Suprapubic skin (tissue), 4 donors: ENCODE measurements at regions not wholly inside any gene's neighbourhood (a gene's known extent, or its start where the extent isn't known, plus 50 kb on each side); places are given as distances from the start of the nearest gene placed in this dataset.

ENCODE experiments used
- DNase-seq, 2 donors: peaks; one replicate each; pipeline ENCODE4 v3.0.0-alpha.2; 2019; ENCODE audit warnings: low spot score in 2 of 2
- H3K27ac ChIP-seq: fragments of 200-600 bp; sonication (generic); one replicate; pipeline ENCODE4 v1.5.1; 2019
- H3K27me3 ChIP-seq: fragments of 200-600 bp; sonication (generic); one replicate; pipeline ENCODE4 v1.5.1; 2019
- H3K36me3 ChIP-seq: fragments of 200-600 bp; sonication (generic); one replicate; pipeline ENCODE4 v1.5.1; 2019
- H3K4me1 ChIP-seq: fragments of 200-600 bp; sonication (generic); one replicate; pipeline ENCODE4 v1.5.1; 2019
- H3K4me3 ChIP-seq: fragments of 200-600 bp; sonication (generic); one replicate; pipeline ENCODE4 v1.5.1; 2019; ENCODE audit warnings: mild to moderate bottlenecking
- H3K9me3 ChIP-seq: fragments of 200-600 bp; sonication (generic); one replicate; pipeline ENCODE4 v1.5.1; 2019
- EP300 ChIP-seq: sonication (generic); formaldehyde crosslinking; IDR thresholded peaks from one replicate; pipeline ENCODE4 v1.6.1; 2017; ENCODE audit warnings: antibody characterized with exemption
- POLR2A ChIP-seq, 2 donors: fragments of 450-650 bp; IDR thresholded peaks; one replicate each; pipeline ENCODE4 v1.6.1; 2017; ENCODE audit warnings: antibody characterized with exemption in 2 of 2, mild to moderate bottlenecking in 2 of 2, moderate library complexity in 2 of 2
- POLR2AphosphoS5 ChIP-seq, 3 donors: sonication (generic); formaldehyde crosslinking; IDR thresholded peaks; one replicate each; pipeline ENCODE4 v1.6.1; 2017; ENCODE audit warnings: antibody characterized with exemption in 3 of 3
- WGBS: methylation state at CpG from one replicate; pipeline ENCODE4 v1.1.5; 2018; 5-methylcytosine and 5-hydroxymethylcytosine counted together
- TF ChIP-seq, protein P1 (sequence below), 2 donors: fragments of 200-600 bp in 1 of 2; fragments of 450-650 bp in 1 of 2; sonication (generic) in 1 of 2; IDR thresholded peaks; one replicate each; pipeline ENCODE4 v1.5.1; 2016 to 2019; ENCODE audit warnings: antibody characterized with exemption in 2 of 2, mild to moderate bottlenecking in 1 of 2, moderate library complexity in 1 of 2

DNA sequence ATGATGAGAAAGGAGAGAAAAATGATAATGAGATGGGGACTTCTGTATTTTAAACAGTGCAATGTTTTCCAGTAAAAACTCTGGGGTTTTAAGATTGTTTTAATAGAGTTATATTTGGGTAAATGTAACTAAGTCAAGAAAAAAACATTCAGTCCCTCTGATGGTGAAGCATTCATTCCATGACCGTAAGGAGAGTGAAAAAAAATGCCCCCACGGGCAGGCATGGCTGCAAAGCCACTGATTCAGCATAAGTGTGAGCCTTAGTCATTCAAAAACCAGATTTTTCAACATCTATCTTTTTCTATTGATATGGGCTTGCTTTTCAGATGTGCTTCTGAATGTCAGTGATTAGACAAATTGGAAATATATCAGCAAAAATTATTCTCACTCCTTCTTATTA is 957.8 kb downstream of the SLC4A3 start:
- H3K9me3 ChIP-seq: no peaks in the 10 kb centered on the region
- 31% methylated on average over 2 of the region's 2 CpGs for WGBS
- H3K36me3 ChIP-seq: no peaks in the 10 kb centered on the region
- no peak overlapping the region for H3K27ac ChIP-seq
- no peak overlapping the region for H3K4me3 ChIP-seq
- TF ChIP-seq POLR2A (IDR thresholded peaks at IDR 0.05): no peak
- TF ChIP-seq POLR2AphosphoS5 (IDR thresholded peaks at IDR 0.05): no peak
- TF ChIP-seq EP300: no peak
- TF ChIP-seq, protein P1, sequence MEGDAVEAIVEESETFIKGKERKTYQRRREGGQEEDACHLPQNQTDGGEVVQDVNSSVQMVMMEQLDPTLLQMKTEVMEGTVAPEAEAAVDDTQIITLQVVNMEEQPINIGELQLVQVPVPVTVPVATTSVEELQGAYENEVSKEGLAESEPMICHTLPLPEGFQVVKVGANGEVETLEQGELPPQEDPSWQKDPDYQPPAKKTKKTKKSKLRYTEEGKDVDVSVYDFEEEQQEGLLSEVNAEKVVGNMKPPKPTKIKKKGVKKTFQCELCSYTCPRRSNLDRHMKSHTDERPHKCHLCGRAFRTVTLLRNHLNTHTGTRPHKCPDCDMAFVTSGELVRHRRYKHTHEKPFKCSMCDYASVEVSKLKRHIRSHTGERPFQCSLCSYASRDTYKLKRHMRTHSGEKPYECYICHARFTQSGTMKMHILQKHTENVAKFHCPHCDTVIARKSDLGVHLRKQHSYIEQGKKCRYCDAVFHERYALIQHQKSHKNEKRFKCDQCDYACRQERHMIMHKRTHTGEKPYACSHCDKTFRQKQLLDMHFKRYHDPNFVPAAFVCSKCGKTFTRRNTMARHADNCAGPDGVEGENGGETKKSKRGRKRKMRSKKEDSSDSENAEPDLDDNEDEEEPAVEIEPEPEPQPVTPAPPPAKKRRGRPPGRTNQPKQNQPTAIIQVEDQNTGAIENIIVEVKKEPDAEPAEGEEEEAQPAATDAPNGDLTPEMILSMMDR (IDR thresholded peaks at IDR 0.05): no peak
- peaks cover 3% of the 10 kb centered on the region for H3K27me3 ChIP-seq
- no peaks in the 10 kb centered on the region for H3K4me1 ChIP-seq
- no peak for DNase-seq

DNA sequence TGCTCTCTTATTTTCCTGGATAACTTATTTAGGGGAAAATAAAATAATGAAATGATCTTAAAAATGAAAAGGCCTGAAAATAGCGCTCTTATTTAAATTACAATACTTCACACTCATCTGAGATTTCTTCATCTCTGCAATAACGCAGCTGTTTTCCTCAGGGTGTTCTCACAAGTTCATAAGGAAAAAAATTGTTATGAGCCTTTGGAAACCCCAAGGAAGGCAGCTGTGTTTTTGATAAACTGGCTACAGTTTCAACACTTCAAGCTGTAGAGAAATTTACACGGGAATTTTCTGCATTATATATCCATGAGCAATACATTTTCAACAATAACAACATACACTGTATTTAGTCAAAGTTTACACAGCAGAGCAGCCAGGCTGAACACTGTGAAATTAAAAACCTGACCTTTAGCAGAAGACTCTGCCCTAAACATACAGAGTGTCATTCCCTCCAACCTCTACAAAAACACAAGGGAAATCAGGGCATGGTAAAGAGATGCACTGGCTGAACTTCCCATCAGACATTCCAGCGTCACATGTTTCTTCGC is 959.6 kb downstream of the SLC4A3 start:
- Histone ChIP-seq H3K4me3 (no peak overlapping the region), H3K36me3 (no peaks in the 10 kb centered on the region), H3K4me1 (no peaks in the 10 kb centered on the region), H3K9me3 (no peaks in the 10 kb centered on the region), H3K27me3 (peaks cover 3% of the 10 kb centered on the region), H3K27ac (no peak overlapping the region)
- DNase-seq: no peak
- WGBS: 64% methylated on average over 5 of the region's 5 CpGs
- TF ChIP-seq EP300 (no peak), POLR2A (IDR thresholded peaks at IDR 0.05) (no peak), POLR2AphosphoS5 (IDR thresholded peaks at IDR 0.05) (no peak)
- TF ChIP-seq, protein P1 (IDR thresholded peaks at IDR 0.05): no peak

DNA sequence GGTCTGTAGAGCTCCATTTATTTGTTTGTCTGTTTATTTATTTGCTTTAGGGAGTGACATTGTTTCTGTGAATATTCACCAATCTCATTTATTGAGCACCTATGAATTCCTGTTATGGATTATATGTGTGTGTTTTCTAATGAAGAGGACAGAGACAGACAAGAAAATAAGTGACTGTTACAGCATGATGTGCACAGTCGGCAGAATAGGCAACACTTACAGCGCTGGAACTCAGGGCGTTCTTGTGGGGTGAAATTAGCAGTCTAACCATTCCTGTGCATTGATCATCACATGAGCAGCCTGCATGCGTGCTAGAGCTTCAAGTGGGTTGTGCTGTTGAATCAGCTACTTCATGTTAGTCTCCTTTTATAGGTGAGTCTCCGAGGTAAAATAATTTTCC is 960.7 kb downstream of the SLC4A3 start:
- TF ChIP-seq, protein P1 (IDR thresholded peaks at IDR 0.05): no peak
- no peak for TF ChIP-seq EP300
- TF ChIP-seq POLR2A (IDR thresholded peaks at IDR 0.05): no peak
- TF ChIP-seq POLR2AphosphoS5 (IDR thresholded peaks at IDR 0.05): no peak
- Histone ChIP-seq H3K36me3 (no peaks in the 10 kb centered on the region), H3K4me1 (no peaks in the 10 kb centered on the region), H3K9me3 (no peaks in the 10 kb centered on the region), H3K27me3 (peaks cover 3% of the 10 kb centered on the region), H3K27ac (no peak overlapping the region), H3K4me3 (no peak overlapping the region)
- no peak for DNase-seq
- WGBS: 94% methylated on average over 5 of the region's 5 CpGs

DNA sequence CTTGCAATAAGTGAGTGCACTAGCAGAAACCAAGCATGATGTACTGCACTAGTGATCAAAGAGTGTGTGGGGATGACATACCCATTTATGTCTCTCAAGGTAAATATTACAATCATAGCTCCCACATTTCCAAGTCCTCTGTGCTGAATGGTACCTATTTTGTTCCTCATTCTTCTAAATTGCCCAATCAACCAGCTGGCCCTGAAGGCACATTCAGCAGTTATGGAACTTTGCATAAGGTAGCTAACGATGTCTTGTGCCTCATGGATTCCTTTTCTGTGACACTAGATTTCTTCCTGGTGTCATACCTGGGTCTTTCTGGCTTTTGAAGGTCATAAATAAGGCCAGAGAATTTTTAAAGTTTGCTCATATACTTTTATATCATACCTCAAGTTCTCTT is 963.0 kb downstream of the SLC4A3 start:
- TF ChIP-seq POLR2AphosphoS5 (IDR thresholded peaks at IDR 0.05): no peak
- TF ChIP-seq POLR2A (IDR thresholded peaks at IDR 0.05): no peak
- TF ChIP-seq EP300: no peak
- TF ChIP-seq, protein P1 (IDR thresholded peaks at IDR 0.05): no peak
- WGBS: 91% methylated on average over 1 of the region's 1 CpG
- DNase-seq: no peak

DNA sequence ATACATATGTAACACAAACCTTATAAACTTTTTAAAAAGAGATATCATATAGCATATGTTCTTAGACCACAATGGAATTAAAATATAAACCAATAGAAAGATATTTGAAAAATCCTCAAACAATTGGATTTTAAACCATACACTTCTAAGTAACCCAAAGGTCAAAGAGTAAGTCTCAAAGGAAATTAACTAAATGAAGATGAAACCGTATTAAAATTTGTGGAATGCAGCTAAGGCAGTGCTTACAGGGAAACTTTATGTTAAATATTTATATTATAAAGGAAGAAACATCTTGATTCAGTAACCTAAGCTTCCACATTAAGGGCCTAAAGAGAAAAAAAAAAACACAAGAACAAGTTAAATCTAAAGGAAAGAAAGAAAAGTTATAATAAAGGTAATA is 966.1 kb downstream of the SLC4A3 start:
- no peaks in the 10 kb centered on the region for H3K9me3 ChIP-seq
- H3K27me3 ChIP-seq: no peaks in the 10 kb centered on the region
- DNase-seq: no peak
- H3K4me1 ChIP-seq: no peaks in the 10 kb centered on the region
- no peak overlapping the region for H3K4me3 ChIP-seq
- TF ChIP-seq POLR2A (IDR thresholded peaks at IDR 0.05) (no peak), EP300 (no peak), POLR2AphosphoS5 (IDR thresholded peaks at IDR 0.05) (no peak)
- TF ChIP-seq, protein P1 (IDR thresholded peaks at IDR 0.05): no peak
- WGBS: 80% methylated on average over 1 of the region's 1 CpG
- H3K27ac ChIP-seq: no peak overlapping the region
- no peaks in the 10 kb centered on the region for H3K36me3 ChIP-seq

More for the DNA sequence above, 963.0 kb downstream of the SLC4A3 start:
- H3K27ac ChIP-seq: no peak overlapping the region
- H3K4me3 ChIP-seq: no peak overlapping the region
- peaks cover 3% of the 10 kb centered on the region for H3K27me3 ChIP-seq
- no peaks in the 10 kb centered on the region for H3K9me3 ChIP-seq
- H3K4me1 ChIP-seq: no peaks in the 10 kb centered on the region
- H3K36me3 ChIP-seq: no peaks in the 10 kb centered on the region
